Hindlimb muscle (tissue), 1 donor: ENCODE measurements at regions not wholly inside any gene's neighbourhood (a gene's known extent, or its start where the extent isn't known, plus 50 kb on each side); places are given as distances from the start of the nearest gene placed in this dataset.
"Not testable (repeated sequence)": the region's sequence is repeated elsewhere in the genome, so short reads cannot be mapped to it uniquely, and the experiment has no call there.

Source experiments
- DNase-seq: peaks from one replicate; pipeline ENCODE4 v3.0.0-alpha.2; 2013

- DNase-seq: no peak
These were observed 1415.1 kb downstream of the KCNT2 start for GRCh38 chr1:195193134-195193533.

GRCh38 chr1:195188821-195189220 is 1419.4 kb downstream of the KCNT2 start:
- no peak for DNase-seq

- no peak for DNase-seq
These were observed 1421.7 kb downstream of the KCNT2 start for GRCh38 chr1:195186544-195186943.

- DNase-seq: no peak
These were observed 1422.5 kb downstream of the KCNT2 start for GRCh38 chr1:195185736-195186135.

- DNase-seq: no peak
These were observed 1422.9 kb downstream of the KCNT2 start for GRCh38 chr1:195185321-195185720.

- no peak for DNase-seq
These were observed 1434.5 kb downstream of the KCNT2 start for GRCh38 chr1:195173753-195174152.

GRCh38 chr1:195159795-195160194 is 1448.4 kb downstream of the KCNT2 start:
- not testable (repeated sequence) for DNase-seq

- no peak for DNase-seq
These were observed 1450.1 kb downstream of the KCNT2 start for GRCh38 chr1:195158091-195158490.

GRCh38 chr1:195153107-195153506 is 1455.1 kb downstream of the KCNT2 start:
- no peak for DNase-seq

- DNase-seq: no peak
These were observed 1457.5 kb downstream of the KCNT2 start for GRCh38 chr1:195150768-195151167.

GRCh38 chr1:195141294-195141693 is 1466.9 kb downstream of the KCNT2 start:
- DNase-seq: no peak

- no peak for DNase-seq
These were observed 1477.6 kb downstream of the KCNT2 start for GRCh38 chr1:195130598-195130997.

GRCh38 chr1:195122497-195122896 is 1485.7 kb downstream of the KCNT2 start:
- no peak for DNase-seq

- no peak for DNase-seq
These were observed 1494.8 kb downstream of the KCNT2 start for GRCh38 chr1:195113471-195113870.

- no peak for DNase-seq
These were observed 1502.5 kb downstream of the KCNT2 start for GRCh38 chr1:195105773-195106172.

GRCh38 chr1:195105281-195105680 is 1503.0 kb downstream of the KCNT2 start:
- no peak for DNase-seq

GRCh38 chr1:195097316-195097715 is 1510.9 kb downstream of the KCNT2 start:
- DNase-seq: no peak

- DNase-seq: no peak
These were observed 1512.2 kb downstream of the KCNT2 start for GRCh38 chr1:195096051-195096521.

- DNase-seq: no peak
These were observed 1523.0 kb downstream of the KCNT2 start for GRCh38 chr1:195085196-195085595.

- DNase-seq: no peak
These were observed 1526.1 kb downstream of the KCNT2 start for GRCh38 chr1:195082183-195082582.

GRCh38 chr1:195076682-195077081 is 1531.6 kb downstream of the KCNT2 start:
- DNase-seq: no peak

GRCh38 chr1:195075973-195076372 is 1532.3 kb downstream of the KCNT2 start:
- no peak for DNase-seq

- no peak for DNase-seq
These were observed 1536.8 kb downstream of the KCNT2 start for GRCh38 chr1:195071461-195071860.

- DNase-seq: no peak
These were observed 1542.8 kb downstream of the KCNT2 start for GRCh38 chr1:195065437-195065836.

- no peak for DNase-seq
These were observed 1543.9 kb downstream of the KCNT2 start for GRCh38 chr1:195064358-195064757.
